Retina (tissue), 1 donor: ENCODE measurements at regions not wholly inside any gene's neighbourhood (a gene's known extent, or its start where the extent isn't known, plus 50 kb on each side); places are given as distances from the start of the nearest gene placed in this dataset.

Experiments
- DNase-seq: peaks from one replicate; pipeline ENCODE4 v3.0.0-alpha.2; 2016

GRCh38 chr10:21076381-21076780, 179.3 kb upstream of the NEBL start:
- no peak for DNase-seq

- no peak for DNase-seq
These were observed 178.8 kb upstream of the NEBL start for GRCh38 chr10:21075880-21076279.

GRCh38 chr10:21071001-21071673, 174.0 kb upstream of the NEBL start:
- no peak for DNase-seq

- peak; percentile 34 for DNase-seq
These were observed 173.0 kb upstream of the NEBL start for GRCh38 chr10:21069929-21070700.

- DNase-seq, result no peak
These were observed 172.2 kb upstream of the NEBL start for GRCh38 chr10:21069278-21069677.

GRCh38 chr10:21068026-21068656, 171.0 kb upstream of the NEBL start:
- no peak for DNase-seq

- peak; percentile 34 for DNase-seq
These were observed 168.6 kb upstream of the NEBL start for GRCh38 chr10:21065621-21066248.

- no peak for DNase-seq
These were observed 164.9 kb upstream of the NEBL start for GRCh38 chr10:21061982-21062381.

GRCh38 chr10:21061184-21061583, 164.1 kb upstream of the NEBL start:
- DNase-seq, result no peak

- no peak for DNase-seq
These were observed 163.5 kb upstream of the NEBL start for GRCh38 chr10:21060626-21061025.

GRCh38 chr10:21057989-21058388, 160.9 kb upstream of the NEBL start:
- no peak for DNase-seq

GRCh38 chr10:21057436-21057835, 160.3 kb upstream of the NEBL start:
- DNase-seq, result no peak

- DNase-seq, result no peak
These were observed 159.3 kb upstream of the NEBL start for GRCh38 chr10:21056461-21056860.

GRCh38 chr10:21055339-21056135, 158.4 kb upstream of the NEBL start:
- DNase-seq, result peak; percentile 60

GRCh38 chr10:21053953-21054690, 157.0 kb upstream of the NEBL start:
- DNase-seq, result no peak

- DNase-seq, result no peak
These were observed 155.6 kb upstream of the NEBL start for GRCh38 chr10:21052709-21053104.

- no peak for DNase-seq
These were observed 155.1 kb upstream of the NEBL start for GRCh38 chr10:21052072-21052708.

GRCh38 chr10:21049482-21049881, 152.4 kb upstream of the NEBL start:
- no peak for DNase-seq

GRCh38 chr10:21048068-21048467, 151.0 kb upstream of the NEBL start:
- DNase-seq, result no peak

- DNase-seq, result no peak
These were observed 150.4 kb upstream of the NEBL start for GRCh38 chr10:21047511-21047910.

- no peak for DNase-seq
These were observed 150.0 kb upstream of the NEBL start for GRCh38 chr10:21047096-21047495.
